ENCODE measurements at regions not wholly inside any gene's neighbourhood (a gene's known extent, or its start where the extent isn't known, plus 50 kb on each side); places are given as distances from the start of the nearest gene placed in this dataset.

GRCh38 chr16:79536958-79537357 is 63.6 kb downstream of the MAF start:
- no peak for FAIRE-seq
- in situ Hi-C loops (cut with MboI): no loop called here

GRCh38 chr16:79535130-79535529 is 65.4 kb downstream of the MAF start:
- Histone ChIP-seq H3K27me3 (ENCODE audit: control insufficient read depth in 2 of 2, insufficient read depth in 2 of 2, low read length in 2 of 2) (peaks cover 0 to 7% of the 10 kb centered on the region in 2 experiments; a peak in 2 of 5 replicates), H3K4me3 (no peak overlapping the region), H3K4me1 (replicated peaks in 1 of 2; ENCODE audit: control insufficient read depth in 2 of 2, insufficient read depth in 2 of 2, low read length in 2 of 2) (no peaks in the 10 kb centered on the region), H3K79me2 (ENCODE audit: control insufficient read depth, insufficient read depth, low read length) (no peaks in the 10 kb centered on the region), H3K4me2 (ENCODE audit: insufficient read depth, low read length) (no peak overlapping the region), H3K9me1 (ENCODE audit: control insufficient read depth, insufficient read depth, low read length) (no peaks in the 10 kb centered on the region), H3K36me3 (ENCODE audit: control insufficient read depth, insufficient read depth, low read length) (no peaks in the 10 kb centered on the region), H4K20me1 (replicated peaks; ENCODE audit: control insufficient read depth, insufficient read depth, low read length) (no peaks in the 10 kb centered on the region), H3K9ac (ENCODE audit: insufficient read depth in 1 of 2, low read depth in 2 of 2, low read length in 2 of 2) (no peak overlapping the region), H3K9me3 (replicated peaks; ENCODE audit: control insufficient read depth, insufficient read depth, low read depth, low read length) (no peaks in the 10 kb centered on the region), H2AFZ (ENCODE audit: low read depth, low read length) (no peak overlapping the region), H3K27ac (ENCODE audit: extremely low read depth, low read depth, low read length) (no peak overlapping the region)
- ChIA-PET CTCF (ENCODE audit: low intra/inter-chr PET ratio) (no interaction called here), POLR2A (no interaction called here)
- WGBS (ENCODE audit: insufficient coverage, low coverage, missing lambda C conversion rate): 0% methylated on average over 5 of the region's 5 CpGs
- FAIRE-seq (no peak), ATAC-seq (no peak), DNase-seq (ENCODE audit: extremely low read depth in 1 of 4, low spot score in 3 of 4) (no peak)
- intact Hi-C loops (cut with micrococcal nuclease): no loop called here
- no TSS peak for BruUV-seq (replicated peaks)
- in situ Hi-C loops (cut with MboI): no loop called here
- no peak for TF ChIP-seq TAF7 (tag; IDR thresholded peaks at IDR 0.05)
- TF ChIP-seq MNT (conservative IDR thresholded peaks at IDR 0.05): no peak
- TF ChIP-seq ZNF436 (CRISPR knock-in tag; IDR thresholded peaks at IDR 0.05): no peak
- TF ChIP-seq ZNF551 (CRISPR knock-in tag; IDR thresholded peaks at IDR 0.05): no peak
- no peak for TF ChIP-seq DNMT1 (IDR thresholded peaks at IDR 0.05)
- TF ChIP-seq MITF (IDR thresholded peaks at IDR 0.05): no peak

More at GRCh38 chr16:79536958-79537357, 63.6 kb downstream of the MAF start:
- Histone ChIP-seq H2AFZ (ENCODE audit: low read depth, low read length) (no peak overlapping the region), H3K9ac (ENCODE audit: insufficient read depth in 1 of 2, low read depth in 2 of 2, low read length in 2 of 2) (no peak overlapping the region), H3K79me2 (ENCODE audit: control insufficient read depth, insufficient read depth, low read length) (no peaks in the 10 kb centered on the region), H3K4me3 (no peak overlapping the region), H3K36me3 (ENCODE audit: control insufficient read depth, insufficient read depth, low read length) (no peaks in the 10 kb centered on the region), H3K4me1 (replicated peaks in 1 of 2; ENCODE audit: control insufficient read depth in 2 of 2, insufficient read depth in 2 of 2, low read length in 2 of 2) (no peaks in the 10 kb centered on the region), H3K9me3 (replicated peaks; ENCODE audit: control insufficient read depth, insufficient read depth, low read depth, low read length) (no peaks in the 10 kb centered on the region), H3K27ac (ENCODE audit: extremely low read depth, low read depth, low read length) (no peak overlapping the region), H3K27me3 (ENCODE audit: control insufficient read depth in 2 of 2, insufficient read depth in 2 of 2, low read length in 2 of 2) (peaks cover 0 to 15% of the 10 kb centered on the region in 2 experiments; a peak in 2 of 5 replicates), H4K20me1 (replicated peaks; ENCODE audit: control insufficient read depth, insufficient read depth, low read length) (no peaks in the 10 kb centered on the region), H3K4me2 (ENCODE audit: insufficient read depth, low read length) (no peak overlapping the region), H3K9me1 (ENCODE audit: control insufficient read depth, insufficient read depth, low read length) (no peaks in the 10 kb centered on the region)
- DNase-seq (ENCODE audit: extremely low read depth in 1 of 4, low spot score in 3 of 4) (no peak), ATAC-seq (no peak)
- BruUV-seq (replicated peaks): no TSS peak
- intact Hi-C loops (cut with micrococcal nuclease): no loop called here
- TF ChIP-seq MAFG (tag; conservative IDR thresholded peaks at IDR 0.05) (0 out of 2 replicates have a peak, but pooled peaks have one; percentile 42), STAG1 (CRISPR knock-in tag; IDR thresholded peaks at IDR 0.05; ENCODE audit: borderline replicate concordance) (no peak), CEBPG (CRISPR knock-in tag; IDR thresholded peaks at IDR 0.05) (no peak), CEBPG (tag; conservative IDR thresholded peaks at IDR 0.05 in 1 of 2, IDR thresholded peaks at IDR 0.05 in 1 of 2) (no peak), MIER1 (IDR thresholded peaks at IDR 0.05; ENCODE audit: low read depth) (no peak), POLR3A (IDR thresholded peaks at IDR 0.05; ENCODE audit: borderline replicate concordance, extremely low read depth, insufficient read depth, insufficient read length) (no peak), RFX5 (IDR thresholded peaks at IDR 0.05; ENCODE audit: low read depth, low read length) (no peak), MAFK (IDR thresholded peaks at IDR 0.05; ENCODE audit: low read length) (0 out of 2 replicates have a peak, but pooled peaks have one; percentile 18), MAFF (IDR thresholded peaks at IDR 0.05; ENCODE audit: low read length) (0 out of 2 replicates have a peak, but pooled peaks have one; percentile 24), ZNF316 (IDR thresholded peaks at IDR 0.05) (peak; percentile 64), C11orf30 (IDR thresholded peaks at IDR 0.05; ENCODE audit: low read depth) (peak; percentile 42; the same call in 1 of the 2 replicates), POLR2H (tag; IDR thresholded peaks at IDR 0.05; ENCODE audit: low read depth) (no peak)
- CTCF ChIA-PET (ENCODE audit: low intra/inter-chr PET ratio): no interaction called here
- POLR2A ChIA-PET: no interaction called here
- 2% methylated on average over 4 of the region's 4 CpGs for WGBS (ENCODE audit: insufficient coverage, low coverage, missing lambda C conversion rate)
